ENCODE measurements at regions not wholly inside any gene's neighbourhood (a gene's known extent, or its start where the extent isn't known, plus 50 kb on each side); places are given as distances from the start of the nearest gene placed in this dataset.

DNA sequence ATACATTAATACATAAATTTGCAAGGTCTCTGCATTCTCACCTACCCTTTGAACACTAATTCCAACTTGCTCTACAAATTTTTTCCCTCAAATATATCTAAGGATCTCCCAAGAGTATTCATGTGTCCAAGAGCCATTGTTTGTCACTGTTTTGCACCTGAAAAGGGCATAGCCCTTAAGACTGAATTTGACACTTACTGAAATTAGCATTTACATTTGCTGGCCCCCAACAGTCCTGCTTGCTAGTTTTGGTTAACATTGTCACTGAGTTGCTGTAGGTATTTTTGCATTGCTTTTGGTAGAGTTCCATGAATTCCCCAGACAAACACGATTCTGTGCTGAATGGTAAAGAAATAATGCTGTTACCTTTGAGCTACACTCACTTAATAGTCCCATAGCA is 57.3 kb downstream of the KCNA4 start:
- in situ Hi-C loops (cut with MboI; ENCODE audit: low sequenced_read_pairs, unreplicated experiment) = no loop called here
- TF ChIP-seq, protein P1, sequence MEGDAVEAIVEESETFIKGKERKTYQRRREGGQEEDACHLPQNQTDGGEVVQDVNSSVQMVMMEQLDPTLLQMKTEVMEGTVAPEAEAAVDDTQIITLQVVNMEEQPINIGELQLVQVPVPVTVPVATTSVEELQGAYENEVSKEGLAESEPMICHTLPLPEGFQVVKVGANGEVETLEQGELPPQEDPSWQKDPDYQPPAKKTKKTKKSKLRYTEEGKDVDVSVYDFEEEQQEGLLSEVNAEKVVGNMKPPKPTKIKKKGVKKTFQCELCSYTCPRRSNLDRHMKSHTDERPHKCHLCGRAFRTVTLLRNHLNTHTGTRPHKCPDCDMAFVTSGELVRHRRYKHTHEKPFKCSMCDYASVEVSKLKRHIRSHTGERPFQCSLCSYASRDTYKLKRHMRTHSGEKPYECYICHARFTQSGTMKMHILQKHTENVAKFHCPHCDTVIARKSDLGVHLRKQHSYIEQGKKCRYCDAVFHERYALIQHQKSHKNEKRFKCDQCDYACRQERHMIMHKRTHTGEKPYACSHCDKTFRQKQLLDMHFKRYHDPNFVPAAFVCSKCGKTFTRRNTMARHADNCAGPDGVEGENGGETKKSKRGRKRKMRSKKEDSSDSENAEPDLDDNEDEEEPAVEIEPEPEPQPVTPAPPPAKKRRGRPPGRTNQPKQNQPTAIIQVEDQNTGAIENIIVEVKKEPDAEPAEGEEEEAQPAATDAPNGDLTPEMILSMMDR (IDR thresholded peaks at IDR 0.05; ENCODE audit: borderline replicate concordance, control extremely low read depth, extremely low read depth, insufficient read depth, missing control alignments) = no peak
- no peak for DNase-seq (ENCODE audit: low spot score)

DNA sequence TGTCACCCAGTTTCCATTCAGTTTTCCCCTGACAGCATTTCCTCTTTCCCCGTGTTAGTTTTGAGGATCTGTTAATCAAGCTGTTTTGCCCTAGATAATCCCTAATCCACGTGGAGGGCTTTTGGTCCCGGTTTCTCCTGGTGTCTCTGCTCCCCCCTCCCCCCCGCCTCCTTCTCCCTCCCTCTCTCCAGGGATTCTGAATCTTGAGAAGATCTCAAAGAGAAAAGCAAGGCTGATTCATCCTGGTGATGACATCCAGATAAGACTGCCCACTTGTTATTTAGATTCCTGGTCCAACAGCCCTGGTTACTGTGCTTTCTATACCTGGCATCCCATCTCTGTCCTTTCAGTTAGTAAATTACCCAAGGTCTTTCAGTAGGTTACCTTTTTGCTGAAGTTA is 59.4 kb downstream of the KCNA4 start:
- in situ Hi-C loops (cut with MboI; ENCODE audit: low sequenced_read_pairs, unreplicated experiment) = no loop called here
- TF ChIP-seq, protein P1 (IDR thresholded peaks at IDR 0.05; ENCODE audit: borderline replicate concordance, control extremely low read depth, extremely low read depth, insufficient read depth, missing control alignments) = no peak
- no peak for DNase-seq (ENCODE audit: low spot score)

GRCh38 chr11:29956076-29956556 is 60.7 kb downstream of the KCNA4 start:
- no peak for DNase-seq (ENCODE audit: low spot score)
- TF ChIP-seq, protein P1 (IDR thresholded peaks at IDR 0.05; ENCODE audit: borderline replicate concordance, control extremely low read depth, extremely low read depth, insufficient read depth, missing control alignments) = no peak
- in situ Hi-C loops (cut with MboI; ENCODE audit: low sequenced_read_pairs, unreplicated experiment) = no loop called here

DNA sequence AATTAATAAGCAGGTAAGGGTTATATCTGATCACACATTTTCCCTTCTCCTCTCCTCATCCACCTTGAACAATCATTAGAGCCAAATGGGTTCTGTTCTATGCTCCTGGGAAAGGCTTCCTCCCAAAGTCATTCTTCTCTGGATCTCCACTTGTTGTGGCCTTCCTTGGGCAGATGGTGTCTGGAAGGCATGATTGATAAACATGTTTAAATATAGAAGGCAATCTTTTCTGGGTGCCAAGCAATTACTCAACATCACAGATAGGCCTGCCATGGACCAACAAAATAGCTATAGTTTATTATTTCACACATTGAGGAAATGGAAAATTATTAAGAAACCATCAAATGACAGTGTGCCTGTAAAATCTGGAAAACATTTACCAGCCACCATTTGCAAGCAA is 73.5 kb downstream of the KCNA4 start:
- DNase-seq (ENCODE audit: low spot score) = no peak
- in situ Hi-C loops (cut with MboI; ENCODE audit: low sequenced_read_pairs, unreplicated experiment) = no loop called here
- TF ChIP-seq, protein P1 (IDR thresholded peaks at IDR 0.05; ENCODE audit: borderline replicate concordance, control extremely low read depth, extremely low read depth, insufficient read depth, missing control alignments) = no peak

- TF ChIP-seq, protein P1 (IDR thresholded peaks at IDR 0.05; ENCODE audit: borderline replicate concordance, control extremely low read depth, extremely low read depth, insufficient read depth, missing control alignments) = no peak
- in situ Hi-C loops (cut with MboI; ENCODE audit: low sequenced_read_pairs, unreplicated experiment) = no loop called here
- DNase-seq (ENCODE audit: low spot score) = no peak
Measured at GRCh38 chr11:29937526-29937925, 79.3 kb downstream of the KCNA4 start.

- TF ChIP-seq, protein P1 (IDR thresholded peaks at IDR 0.05; ENCODE audit: borderline replicate concordance, control extremely low read depth, extremely low read depth, insufficient read depth, missing control alignments) = no peak
- in situ Hi-C loops (cut with MboI; ENCODE audit: low sequenced_read_pairs, unreplicated experiment) = no loop called here
- DNase-seq (ENCODE audit: low spot score) = no peak
Measured at GRCh38 chr11:29934115-29934638, 82.7 kb downstream of the KCNA4 start.

All from GM13976 (cell line).